ENCODE measurements at regions not wholly inside any gene's neighbourhood (a gene's known extent, or its start where the extent isn't known, plus 50 kb on each side); places are given as distances from the start of the nearest gene placed in this dataset.

DNA sequence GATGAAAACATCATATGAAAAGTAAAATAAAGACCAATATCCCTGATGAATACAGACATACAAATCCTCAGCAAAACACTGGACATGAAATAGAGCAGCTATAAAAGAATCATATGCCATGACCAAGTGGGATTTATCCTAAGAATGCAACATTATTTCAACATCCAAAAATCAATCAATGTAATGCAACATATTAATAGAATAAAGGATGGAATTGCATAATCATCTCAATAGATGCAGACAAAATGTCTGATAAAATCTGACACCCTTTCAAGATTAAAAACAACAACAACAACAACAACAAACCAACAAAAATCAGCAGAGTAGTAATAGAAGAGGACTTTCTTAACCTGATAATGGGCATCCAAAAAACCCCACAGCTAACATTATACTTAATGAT is 63.8 kb upstream of the IL1R1 start:
- no peak for DNase-seq

DNA sequence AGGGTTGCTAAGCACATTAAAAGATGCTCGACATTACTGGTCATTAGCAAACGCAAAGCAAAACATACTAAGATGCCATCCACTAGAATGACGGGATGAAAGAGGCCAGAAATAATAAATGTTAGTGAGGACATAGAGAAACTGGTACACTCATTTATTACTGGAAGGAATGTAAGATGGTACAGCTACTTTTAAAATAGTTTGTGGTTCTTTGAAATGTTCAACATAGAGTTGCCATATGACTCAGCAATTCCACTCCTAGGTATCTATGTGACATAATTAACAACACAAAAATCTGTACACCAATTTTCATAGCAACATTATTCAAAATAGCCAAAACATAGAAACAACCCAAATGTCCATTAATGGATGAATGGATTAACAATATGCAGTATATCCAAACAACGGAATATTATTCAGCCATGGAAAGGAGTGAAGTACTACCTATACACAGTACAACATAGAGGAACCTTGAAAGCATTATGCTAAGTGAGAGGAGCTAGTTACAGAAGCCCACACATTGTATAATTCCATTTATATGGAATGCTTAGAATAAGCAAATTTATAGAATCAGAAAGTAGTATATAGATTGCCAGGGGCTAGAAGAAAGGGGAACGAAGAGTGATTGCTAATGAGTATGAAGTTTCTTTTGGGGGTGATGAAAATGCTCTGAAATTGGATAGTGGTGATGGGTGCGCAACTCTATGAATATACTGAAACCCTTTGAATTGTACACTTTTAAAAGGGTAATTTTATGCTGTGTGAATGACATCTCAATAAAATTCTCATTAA is 61.9 kb upstream of the IL1R1 start:
- no peak for DNase-seq

DNA sequence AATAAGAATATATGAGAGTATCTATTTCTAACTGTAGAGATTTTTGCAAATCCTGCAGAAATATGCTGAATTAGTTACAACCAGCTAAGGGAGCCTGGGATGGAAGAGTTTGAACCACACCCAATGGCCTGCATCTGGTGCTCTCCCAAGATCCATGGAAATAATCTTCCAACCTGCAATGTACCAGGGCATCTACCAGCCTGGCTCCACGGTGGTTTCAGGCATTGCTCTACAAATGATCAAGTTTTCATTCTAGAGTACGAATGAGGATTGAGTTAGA is 61.4 kb upstream of the IL1R1 start:
- DNase-seq, result no peak

DNA sequence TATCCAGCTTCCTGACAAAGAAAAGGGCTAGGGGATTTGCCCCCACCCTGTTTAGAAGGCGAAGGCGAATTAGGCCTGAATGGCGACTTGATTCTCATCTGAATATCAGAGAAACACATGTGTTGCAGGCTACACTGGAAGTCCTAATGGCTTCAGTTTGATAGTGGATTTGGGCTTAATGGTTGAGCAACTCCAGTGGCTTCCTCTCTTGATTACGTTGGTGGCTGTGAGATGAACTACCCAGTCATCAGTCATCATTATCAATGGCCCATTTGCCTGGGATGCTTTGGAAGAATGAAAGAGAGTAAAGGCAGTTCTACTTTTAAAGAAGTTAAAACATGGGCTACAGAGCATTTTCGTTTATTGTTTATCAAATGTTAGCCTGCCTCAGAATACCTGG is 60.9 kb upstream of the IL1R1 start:
- DNase-seq, result no peak

DNA sequence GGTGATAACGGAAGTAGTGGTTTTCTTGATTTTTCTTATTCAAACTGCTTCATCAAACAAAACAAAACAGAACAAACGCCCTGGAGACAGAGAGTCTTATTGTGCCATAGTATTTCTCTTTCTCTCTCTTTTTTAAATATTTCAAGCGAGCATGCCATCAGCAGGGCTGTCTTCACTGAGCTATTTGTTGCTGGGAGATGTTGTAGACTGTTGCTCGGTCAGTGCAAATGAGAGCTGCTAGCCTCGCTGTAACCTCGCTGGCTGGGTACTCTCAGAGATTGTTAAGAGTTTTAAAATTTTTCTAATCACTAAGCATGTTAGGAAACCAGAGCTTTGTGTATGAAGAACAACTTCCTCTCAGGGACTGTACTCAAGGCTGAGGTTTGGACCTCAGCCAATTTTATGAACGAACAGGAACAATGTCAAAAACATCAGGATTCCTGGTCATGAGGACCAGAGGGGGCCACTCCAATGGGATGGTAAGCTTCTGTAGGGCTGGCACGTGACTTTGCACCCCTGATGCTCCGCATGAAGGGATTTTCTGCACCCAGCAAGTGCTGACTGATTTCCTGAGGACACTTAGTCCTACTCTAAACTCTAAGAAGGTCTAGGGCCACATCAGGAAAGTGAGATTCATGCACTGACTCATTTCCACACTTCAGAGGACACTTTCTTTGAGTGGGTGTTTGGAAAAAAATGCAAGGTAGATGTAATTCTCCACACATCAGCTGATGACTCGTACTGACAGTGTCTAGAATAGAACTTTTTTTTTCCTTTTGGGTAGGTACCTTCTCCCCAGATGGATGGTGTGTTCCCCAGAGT is 59.8 kb upstream of the IL1R1 start:
- no peak for DNase-seq

DNA sequence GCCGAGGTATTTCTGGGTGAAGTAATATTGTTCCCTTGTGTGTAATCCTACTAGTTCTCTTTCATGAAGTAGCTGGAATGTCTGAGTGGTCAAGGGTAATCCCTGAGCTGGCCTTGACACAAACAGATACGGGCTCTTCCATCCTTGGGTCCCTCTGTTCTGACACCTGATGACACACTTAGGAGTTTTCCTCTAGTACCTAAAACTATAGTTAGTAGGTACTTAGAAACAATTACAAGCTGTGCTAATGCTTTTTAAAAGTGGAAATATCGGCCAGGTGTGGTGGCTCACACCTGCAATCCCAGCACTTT is 59.2 kb upstream of the IL1R1 start:
- no peak for DNase-seq

DNA sequence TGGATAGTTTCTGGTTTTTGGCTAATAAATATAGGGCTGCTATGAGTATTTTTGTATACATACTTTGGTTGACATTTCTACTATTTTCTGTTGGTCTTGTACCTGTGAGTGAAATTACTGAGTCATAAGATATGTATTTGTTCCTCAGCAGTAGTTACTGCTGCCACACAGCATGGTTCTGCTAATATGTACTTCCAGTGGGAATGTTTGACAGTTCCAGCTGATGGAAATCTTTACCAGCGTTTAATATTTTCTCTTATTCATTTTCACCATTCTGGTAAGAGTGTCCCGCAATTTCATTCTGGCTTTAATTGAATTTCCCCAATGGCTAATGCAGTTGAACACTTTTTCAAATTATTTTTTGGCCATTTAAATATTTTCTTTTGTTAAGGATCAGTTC is 57.9 kb upstream of the IL1R1 start:
- no peak for DNase-seq

DNA sequence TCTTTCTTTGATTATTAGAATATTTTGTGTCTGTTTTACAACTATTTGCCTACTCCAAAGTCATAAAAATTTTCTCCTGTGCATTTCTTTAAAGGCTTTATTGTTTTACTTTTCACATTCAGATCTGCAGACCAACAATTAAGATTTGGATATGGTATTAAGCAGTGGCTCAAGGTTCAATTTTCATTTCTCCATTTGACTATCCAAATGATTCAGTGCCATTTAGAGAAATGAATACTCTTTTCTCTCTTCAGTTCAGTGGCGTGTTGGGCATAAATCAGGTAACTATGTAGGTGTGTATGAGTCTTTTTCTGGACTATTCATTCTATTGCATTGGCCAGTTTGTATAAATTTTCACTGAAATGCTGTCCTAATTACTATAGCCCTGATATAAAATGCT is 57.3 kb upstream of the IL1R1 start:
- DNase-seq, result peak; percentile 94

DNA sequence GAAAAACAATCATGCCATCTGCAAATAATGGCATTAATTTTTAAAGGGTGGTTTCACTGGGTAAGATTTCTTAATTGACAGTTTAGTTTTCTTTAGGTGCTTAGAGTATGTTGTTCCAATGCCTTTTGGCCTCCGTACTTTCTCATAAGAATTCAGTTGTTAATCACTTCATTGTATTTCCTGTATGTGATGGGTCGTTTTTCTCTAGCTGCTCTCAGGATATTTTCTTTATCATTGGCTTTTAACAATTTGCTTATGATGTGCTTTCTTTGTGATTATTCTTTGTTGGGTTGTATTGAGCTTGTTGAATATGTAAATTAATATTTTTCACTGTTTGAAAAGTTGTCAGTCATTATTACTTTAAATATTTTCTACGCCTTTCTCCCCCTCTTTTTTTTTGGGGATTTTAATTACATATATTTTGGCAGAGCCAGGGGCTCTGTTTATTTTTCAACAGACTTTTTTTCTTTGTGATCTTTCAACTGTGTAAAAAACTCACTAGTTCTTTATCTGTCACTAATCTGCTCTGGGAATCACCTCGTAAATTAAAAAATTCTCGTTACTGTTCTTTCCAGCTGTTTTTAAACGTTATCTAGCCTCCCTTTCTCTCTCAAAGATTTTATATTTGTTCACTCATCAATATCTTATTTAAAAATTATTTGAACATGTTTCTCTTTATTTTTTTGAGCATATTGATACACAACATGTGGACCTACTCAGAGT is 56.2 kb upstream of the IL1R1 start:
- no peak for DNase-seq

DNA sequence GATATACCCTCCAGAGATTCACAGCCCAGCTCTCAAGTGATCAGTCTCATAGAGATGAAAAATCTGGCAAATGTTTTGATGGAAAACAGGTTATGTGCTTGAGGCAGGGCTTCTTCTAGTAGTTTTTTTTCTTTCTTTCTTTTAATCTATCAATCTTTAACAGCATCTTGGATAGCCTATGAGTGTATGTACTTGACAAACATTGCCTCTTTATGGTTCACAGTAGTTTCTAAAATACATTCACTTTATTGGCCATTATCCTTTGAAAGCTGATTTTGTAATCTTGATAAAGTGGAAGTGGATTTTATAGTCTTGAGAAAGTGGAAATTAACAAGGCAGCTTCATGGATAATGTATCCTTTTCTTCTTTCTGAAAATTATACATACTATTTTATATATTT is 51.4 kb upstream of the IL1R1 start:
- no peak for DNase-seq

DNA sequence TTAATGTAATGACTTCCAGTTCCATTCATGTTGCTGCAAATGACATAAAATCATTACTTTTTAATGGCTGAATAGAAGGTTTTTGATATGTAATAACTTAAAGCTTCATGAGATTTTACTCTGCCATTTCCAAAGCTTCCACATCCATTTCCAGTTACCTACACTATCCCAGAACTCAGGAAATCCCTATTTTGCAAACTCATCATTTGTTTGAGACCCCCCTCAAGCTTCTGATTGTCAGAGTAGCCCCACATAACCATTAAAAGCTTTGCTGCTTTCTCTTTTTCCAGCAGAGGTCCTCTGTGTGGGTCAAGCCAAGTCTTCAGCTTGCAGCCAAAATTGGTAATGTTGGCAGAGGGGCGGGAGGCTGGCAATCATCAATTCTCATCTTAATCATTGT is 50.6 kb upstream of the IL1R1 start:
- DNase-seq, result no peak

DNA sequence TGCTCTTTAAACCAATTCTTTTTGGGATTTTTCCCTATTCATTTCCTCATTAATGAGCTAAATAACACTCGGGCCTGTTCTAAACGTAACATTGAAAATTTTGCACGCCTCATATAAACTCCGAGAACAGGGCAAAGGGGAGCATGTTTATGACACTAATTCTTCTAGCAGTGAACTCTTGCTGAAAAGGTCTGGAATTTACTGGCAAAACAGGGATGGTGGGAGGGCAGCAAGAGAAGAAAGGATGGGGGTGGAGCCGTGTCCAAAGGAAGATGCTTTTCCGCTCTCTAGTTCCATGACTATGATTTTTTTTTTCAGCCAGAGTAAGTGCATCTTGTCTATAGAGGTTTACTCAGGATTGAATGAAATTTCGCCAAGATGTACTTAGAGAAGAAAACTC is 50.0 kb upstream of the IL1R1 start:
- no peak for DNase-seq

Data from NCI-H526 treated with DMSO at 0.1 percent for 48 hours (cell line).